Activated T-cell treated with anti-CD3 and anti-CD28 coated beads for 24 hours (primary cell): ENCODE measurements at regions not wholly inside any gene's neighbourhood (a gene's known extent, or its start where the extent isn't known, plus 50 kb on each side); places are given as distances from the start of the nearest gene placed in this dataset.

Experiments
- DNase-seq: peaks from one replicate; pipeline ENCODE4 v3.0.0-alpha.2; 2020; ENCODE audit warnings: low read depth

DNA sequence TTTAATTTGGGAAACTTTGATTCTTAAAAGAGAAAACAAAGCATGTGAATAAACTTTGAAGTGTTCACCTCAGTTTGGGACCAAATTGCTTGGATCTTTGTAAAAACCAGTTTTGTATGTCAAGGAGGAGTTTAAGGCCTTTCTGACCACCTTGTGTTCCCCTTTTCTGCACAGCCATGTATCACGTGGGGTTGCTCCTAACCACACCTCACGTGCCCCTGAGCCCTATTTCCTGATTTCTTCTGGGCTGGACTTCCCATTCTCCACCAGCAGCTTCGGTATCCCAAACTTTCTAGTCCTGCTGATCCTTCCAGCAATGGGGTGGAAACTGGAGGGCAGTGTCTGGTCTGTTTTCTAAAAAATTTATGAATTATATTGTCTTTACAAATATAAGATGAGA is 76.4 kb upstream of the STT3B start:
- DNase-seq: no peak

GRCh38 chr3:31461426-31461825 is 71.3 kb upstream of the STT3B start:
- DNase-seq: no peak

GRCh38 chr3:31462050-31462569 is 70.6 kb upstream of the STT3B start:
- DNase-seq: peak; percentile 7

GRCh38 chr3:31465999-31466398 is 66.7 kb upstream of the STT3B start:
- DNase-seq: no peak

- no peak for DNase-seq
Observed at GRCh38 chr3:31466866-31467265, 65.9 kb upstream of the STT3B start.

DNA sequence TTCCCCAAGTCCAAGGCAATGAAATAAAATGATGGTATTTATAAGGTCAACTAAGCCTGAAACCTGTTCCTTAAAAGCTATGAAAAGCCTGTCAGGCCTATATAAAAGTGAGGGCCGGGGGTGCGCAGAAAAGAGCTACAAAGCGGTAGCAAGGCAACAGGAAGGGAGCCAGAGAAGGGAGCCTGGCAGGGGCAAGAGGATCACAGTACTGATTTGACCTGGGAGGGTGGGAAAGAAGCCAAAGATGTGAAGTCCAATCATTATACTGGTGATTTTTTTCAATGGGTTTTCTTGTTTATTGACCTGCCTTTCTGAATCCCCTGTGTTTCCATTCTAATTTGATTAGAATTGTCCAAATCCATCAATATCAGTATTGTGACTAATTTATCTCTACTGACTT is 64.3 kb upstream of the STT3B start:
- no peak for DNase-seq

- no peak for DNase-seq
Observed at GRCh38 chr3:31469385-31469784, 63.3 kb upstream of the STT3B start.

DNA sequence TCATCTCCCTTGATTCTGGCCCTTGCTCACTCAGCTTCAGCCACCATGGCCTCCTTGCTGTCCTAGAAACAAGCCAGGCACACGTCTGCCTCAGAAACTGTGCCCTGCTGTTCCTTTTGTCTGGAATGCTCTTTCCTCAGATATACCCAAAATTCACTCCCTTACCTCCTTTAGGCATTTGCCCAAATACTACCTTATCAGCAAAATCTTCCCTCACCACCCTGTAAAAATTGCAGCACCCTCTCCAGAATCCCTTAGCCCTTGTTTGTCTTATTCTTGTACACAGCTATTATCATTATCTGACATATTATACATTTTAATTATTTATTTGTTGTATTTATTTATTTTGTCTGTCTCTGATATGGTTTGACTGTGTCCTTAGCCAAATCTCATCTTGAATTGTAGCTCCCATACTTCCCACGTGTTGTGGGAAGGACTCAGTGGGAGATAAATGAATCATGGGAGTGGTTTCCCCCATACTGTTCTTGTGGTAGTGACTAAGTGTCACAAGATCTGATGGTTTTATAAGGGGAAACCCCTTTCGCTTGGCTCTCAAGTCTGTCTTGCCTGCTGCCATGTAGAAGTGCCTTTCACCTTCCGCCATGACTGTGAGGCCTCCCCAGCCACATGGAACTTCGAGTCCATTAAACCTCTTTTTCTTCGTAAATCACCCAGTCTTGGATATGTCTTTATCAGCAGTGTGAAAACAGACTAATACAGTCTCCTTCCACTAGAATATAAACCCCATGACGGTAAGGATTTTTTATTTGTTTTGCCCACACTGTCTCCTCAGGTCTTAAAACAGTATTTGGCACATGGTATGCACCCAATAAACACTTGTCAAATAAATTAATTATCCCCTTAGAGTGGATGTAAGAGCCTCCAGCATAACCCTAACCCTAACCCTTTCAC is 60.0 kb upstream of the STT3B start:
- DNase-seq: peak; percentile 26

GRCh38 chr3:31476209-31476608 is 56.5 kb upstream of the STT3B start:
- no peak for DNase-seq

DNA sequence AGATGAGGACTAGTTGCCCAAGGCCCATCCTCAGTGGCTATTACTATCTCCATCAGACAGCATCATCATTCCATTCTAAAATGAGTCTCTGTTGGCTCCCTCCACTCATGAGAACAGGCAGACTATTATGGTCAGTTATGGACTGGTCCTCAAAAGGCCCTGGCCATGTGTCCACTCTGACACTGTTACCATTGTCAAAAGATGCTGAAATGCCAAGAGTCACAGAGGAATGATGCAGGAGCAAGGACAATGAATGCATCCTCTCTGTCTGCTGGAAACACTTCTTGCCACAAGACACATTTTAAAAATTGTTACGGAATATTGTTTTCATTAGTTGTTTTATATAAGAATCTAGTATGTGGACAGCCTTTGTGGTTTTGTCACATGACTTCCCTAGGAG is 53.3 kb upstream of the STT3B start:
- no peak for DNase-seq

GRCh38 chr3:31481697-31482096 is 51.0 kb upstream of the STT3B start:
- DNase-seq: no peak

- no peak for DNase-seq
Observed at GRCh38 chr3:31482493-31483200, 50.1 kb upstream of the STT3B start.
